ENCODE measurements at regions not wholly inside any gene's neighbourhood (a gene's known extent, or its start where the extent isn't known, plus 50 kb on each side); places are given as distances from the start of the nearest gene placed in this dataset.

DNA sequence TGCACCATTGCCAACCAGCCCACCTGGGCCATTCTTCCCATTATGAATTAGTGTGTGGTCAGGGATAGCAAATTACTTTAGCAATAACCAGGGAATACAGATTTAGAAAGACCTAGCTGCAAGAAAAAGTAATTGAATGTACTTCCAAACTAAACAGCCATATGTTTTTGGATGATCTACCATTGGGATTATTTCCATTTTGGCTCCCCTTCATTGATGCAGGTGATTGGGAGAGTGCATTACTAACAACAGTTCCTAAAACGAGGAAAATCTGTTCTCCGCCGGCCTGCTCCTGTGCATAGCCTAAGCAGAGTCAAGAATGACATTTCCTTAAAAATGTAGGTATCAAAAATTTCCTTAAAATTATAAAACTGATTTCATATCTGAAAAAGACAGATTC is 58.5 kb downstream of the MAIP1 start:
- no peak for DNase-seq

DNA sequence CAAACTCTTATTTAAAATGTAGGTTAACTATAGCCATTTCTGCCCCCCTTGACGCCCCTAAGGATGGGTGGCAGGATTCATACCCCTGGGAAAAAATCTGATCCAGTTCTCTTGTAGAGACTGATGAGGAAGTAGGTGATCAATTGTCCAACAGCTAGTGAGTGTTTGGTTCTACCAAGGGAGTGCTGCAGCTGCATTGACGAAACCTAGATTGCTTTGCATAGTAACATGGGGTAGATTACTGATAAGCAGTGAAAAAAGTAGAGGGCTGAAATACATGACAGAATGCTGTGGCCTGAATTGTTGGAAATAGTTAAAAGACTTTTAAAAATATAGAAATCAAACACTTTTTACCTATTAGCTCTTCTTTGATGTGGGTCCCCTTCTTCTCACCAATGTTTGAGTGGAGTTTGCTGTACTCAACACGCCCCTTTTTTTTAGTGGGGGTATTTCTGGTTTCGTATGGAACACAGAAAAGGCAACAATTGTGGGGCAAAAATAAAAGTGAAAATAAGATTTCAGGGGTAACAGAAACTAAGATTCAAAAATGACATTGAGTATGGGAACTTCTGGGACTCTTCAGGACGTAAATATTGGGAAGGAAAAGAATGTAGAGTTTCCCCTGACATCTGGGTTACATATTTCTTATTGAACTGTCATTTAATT is 66.2 kb downstream of the MAIP1 start:
- DNase-seq, result no peak

DNA sequence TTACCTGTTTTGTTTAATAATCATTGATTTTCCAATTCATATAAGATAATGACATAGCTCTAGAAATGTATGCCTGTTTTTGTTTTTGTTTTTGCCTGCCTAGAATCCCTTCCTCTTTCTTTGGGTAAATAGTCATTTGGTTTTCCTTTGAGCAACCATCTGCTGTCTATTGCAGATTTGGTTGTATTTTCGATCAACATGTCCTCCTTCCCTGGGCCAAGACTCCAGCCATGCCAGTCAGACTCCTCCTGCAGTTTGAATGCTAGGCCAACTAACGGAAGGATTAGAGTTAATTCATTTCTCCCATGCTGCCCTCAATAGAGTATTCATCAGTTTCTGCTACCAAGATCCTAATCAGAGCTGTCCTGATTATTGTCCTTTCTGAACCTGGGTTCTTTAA is 67.1 kb downstream of the MAIP1 start:
- no peak for DNase-seq

DNA sequence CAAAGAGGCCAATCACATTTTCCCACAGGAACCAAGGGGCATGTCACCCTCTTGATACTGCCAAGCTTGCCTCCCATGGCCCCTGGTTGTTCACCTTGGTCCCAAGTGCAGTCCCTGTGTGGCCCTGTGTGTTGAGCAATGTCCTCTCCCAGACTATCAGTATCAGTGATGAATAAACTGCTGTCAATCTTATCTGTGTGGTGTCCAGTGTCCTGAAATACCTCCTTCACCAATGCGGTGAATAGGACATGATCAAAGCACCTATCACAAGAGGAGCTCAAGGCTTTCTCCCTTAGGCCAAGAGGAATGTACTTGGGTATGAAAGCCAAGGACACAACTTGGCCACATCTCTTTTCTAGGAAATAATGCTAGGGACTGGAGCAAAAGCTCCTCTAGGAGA is 68.2 kb downstream of the MAIP1 start:
- no peak for DNase-seq

DNA sequence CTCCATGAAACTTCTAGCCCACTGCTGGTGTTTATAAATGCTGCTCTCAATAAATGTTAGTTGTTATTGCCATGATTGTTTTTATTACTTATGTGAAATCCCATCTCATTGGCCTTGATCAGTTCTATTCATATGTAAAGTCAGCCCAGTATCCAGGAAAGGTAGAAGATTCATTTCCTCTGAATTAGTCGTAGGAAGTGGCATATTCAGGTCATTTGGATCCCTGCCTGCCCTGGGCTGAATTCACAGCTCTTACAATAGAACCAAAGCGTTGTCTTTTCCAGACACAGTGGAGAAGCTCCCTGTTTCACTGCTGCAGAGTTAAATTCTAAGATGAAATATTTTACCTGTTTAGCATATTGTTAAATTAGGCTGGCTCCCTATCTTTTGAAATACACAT is 70.3 kb downstream of the MAIP1 start:
- no peak for DNase-seq

DNA sequence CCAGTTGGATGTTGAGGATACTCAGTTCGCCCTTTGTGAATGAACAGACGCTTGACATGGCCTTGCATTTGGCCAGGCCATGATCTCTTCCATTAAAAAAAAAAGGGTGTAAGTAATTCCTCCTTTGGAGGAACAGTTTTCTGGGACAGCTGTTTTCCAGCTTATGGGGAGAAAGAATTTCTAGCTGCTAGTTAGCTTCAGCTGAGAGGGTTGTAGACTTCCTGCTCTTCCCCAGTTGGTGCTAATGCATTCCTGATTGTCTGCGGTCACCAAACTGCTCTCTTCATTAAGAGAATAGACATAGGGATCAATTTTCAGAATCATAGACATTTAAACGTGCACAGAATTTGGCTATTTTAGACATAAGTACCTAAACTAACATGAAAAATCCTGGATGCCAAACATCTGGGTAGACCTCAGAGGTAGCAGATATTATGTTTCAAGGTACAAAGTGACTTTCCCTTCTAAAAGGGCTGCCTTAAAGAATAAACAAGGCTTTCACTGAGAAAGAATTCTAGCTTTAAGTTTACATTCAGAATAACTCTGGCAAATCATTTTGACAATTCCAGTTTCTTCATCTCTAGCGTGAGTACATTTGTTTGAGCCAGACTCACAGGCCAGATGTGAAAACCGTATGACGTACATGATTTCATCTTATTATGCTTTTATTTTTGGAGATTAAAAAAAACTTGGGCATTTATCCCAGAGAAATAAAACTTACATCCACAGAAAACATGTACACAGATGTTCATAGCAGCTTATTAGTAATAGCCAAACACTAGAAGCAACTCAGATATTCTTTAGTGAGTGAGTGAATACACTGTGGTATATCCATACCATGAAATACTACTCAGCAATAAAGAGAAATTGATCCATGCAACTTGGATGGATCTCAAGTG is 71.2 kb downstream of the MAIP1 start:
- DNase-seq, result no peak

DNA sequence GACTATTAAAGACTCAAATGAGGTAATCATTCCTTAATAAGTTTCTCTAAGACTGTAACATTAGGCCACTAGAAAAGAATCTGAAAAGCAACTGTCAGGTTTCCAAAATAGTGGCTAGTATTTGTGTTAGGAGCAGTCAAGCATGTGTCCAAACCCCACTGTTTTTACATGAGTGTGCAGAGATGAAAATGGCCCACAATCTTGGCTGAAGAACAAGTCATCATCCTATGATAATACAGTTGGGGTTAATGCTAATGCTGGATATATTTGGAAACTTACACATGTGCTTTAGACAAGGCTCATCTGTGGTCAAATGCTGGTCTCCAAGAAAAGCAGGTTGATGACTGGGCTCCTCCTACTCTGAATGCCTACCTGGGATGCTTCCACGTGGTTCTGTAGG is 73.6 kb downstream of the MAIP1 start:
- DNase-seq, result no peak

DNA sequence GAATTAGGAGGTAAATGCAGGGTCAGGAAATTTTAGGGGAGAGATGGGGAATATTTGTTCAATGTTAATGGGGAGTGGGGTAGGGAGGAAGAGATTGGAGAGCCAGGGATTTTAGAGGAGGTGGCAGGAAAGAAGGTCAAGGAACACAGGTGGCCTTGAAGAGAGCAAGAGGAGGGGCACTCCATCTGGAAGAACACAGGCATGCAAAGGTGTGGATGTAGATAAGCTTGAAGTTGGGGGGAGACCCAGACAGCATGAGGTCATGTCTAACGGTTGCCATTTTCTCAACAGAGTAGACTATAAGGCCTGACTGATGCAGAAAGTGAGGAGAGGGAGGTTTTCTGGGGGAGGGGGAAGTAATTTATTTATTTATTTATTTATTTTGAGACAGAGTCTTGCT is 77.5 kb downstream of the MAIP1 start:
- no peak for DNase-seq

DNA sequence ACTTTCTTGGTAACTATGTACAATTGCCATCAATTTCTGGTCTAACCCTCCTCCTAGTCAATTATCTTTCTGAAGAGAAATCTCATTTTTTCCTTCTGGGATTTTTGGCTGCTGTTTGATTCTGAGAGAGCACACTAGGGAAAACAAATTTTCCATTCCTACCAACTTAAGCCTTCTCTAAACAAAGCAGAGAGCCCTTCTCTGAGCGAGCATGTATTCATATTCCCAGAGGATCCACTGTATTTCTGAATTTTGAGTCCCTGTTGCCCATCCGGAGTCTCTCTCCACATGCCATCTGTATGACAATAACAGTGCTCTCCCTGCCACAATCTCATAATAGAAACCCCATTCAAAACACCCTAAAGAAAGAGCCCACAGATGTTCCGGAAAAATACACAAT is 78.5 kb downstream of the MAIP1 start:
- DNase-seq, result no peak

DNA sequence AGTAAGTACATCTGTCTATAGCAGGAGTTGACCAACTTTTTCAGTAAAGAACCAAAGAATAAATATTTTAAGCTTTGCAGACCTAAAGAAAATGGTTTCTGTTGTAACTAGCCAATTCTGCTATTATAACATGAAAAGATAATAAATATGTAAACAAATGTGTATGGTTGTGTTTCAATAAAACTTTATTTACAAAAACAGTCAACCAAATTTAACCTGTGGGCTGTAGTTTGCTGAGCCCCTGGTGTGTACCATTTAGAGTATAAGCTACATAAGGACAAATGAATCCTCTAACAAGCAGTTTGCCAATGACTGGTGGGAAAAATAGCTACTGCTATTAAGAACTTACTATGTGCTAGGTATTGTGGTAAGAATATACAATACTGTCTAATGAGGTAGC is 79.4 kb downstream of the MAIP1 start:
- DNase-seq, result no peak

DNA sequence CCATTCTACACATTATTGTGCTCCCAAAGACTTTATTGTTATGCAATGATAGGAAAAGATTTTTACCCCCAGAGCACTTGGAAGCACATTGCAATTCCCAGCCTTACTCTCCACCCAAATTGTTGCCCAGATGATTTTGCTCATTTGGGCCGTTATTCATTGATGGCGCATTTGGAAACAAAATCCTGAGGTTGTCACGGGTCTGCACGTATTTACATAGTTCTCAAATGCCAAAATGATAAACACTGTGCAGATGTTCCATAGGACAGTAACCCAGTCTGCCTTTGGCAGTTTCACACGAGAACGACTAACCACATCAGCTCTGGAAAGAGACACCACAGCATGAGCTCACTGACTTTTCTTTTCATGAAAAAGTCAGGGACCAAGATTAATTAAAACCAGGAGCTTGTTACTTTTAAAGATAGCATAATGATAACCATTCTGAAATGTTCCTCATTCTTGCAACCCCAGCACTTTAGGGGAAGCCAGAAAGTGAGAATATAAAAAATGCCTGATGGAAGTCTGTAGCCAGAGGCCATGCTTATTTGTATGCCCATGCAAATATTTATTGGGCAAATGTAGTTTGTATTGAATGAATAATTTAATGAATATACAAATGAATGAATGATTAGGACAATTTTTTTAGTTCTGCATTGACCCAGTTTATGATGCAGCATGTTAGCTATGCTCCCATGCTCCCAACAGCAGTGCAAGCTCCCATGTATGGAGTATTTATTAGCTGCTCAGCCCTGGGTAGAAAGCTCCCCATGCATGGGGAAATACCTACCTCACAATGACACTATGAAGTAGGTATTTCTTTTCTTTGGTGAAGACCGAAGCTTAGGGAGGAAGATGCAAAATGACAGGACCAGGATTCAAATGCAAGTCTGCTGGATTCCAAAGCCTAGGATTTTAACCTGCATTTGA is 84.6 kb downstream of the MAIP1 start:
- DNase-seq, result no peak

DNA sequence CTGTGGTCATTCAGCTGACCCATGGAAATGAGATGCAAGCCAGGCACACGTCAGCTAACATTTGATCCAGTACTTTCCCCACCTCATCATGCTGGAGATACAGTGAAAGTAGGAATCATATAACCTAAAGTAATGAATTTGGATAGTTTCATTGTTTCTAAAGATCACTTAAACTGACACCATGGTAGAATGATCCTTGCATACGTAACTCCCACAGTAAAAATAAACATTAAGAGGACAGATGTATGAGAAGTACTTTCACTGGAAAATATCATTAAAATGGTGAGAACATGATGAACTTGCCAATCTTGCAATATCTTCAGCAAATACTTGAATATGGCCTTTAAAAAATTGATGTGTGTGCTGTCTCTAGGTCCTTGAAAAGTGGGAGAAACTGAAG is 85.4 kb downstream of the MAIP1 start:
- no peak for DNase-seq

DNA sequence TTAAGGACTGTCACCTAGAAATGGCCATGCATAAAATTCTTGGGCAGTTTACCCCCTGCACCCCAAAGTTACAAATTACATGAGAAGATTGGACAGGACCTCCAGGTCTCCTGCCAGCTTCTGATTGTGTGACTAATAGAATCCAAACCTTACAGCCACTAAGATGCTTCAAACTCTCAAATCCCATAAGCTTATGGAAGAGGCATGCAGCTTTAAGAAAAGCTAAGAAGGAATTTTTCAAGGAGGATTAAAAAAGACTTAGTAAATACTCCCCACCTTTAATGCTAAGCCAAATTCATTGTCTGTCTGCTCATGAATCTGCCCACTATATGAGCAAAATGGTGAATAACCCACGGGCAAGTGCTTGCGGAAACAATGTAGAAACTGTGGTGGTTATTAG is 86.3 kb downstream of the MAIP1 start:
- no peak for DNase-seq

DNA sequence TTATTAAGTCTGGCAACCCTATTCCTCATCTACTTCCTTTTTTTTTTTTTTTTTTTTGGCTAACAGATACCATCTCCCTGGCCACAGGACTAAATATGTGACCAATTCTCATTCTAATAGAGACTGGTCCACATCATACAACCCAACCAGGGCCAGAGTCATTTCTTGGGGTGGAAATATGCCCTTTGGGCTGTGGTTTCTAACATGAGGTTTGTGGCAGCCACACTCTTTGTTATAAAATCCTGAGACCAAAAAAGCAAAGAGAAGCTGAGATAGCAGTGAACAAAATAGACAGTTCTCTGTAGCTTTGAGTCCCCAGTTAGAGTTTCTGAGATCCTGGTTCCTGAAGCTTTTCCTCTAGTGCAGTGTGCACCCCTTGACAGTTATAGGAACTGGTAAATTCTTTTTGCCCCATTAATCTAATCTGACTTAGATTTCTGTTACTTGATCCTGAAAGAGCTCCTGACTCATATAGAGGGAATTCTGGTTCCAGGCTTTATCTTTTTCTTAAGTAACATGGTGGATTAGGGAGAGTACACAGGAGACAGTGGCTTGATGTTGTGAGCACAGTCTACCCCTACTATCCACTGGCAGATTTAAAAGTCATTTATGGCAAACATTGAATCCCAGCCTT is 86.8 kb downstream of the MAIP1 start:
- DNase-seq, result peak; percentile 28

DNA sequence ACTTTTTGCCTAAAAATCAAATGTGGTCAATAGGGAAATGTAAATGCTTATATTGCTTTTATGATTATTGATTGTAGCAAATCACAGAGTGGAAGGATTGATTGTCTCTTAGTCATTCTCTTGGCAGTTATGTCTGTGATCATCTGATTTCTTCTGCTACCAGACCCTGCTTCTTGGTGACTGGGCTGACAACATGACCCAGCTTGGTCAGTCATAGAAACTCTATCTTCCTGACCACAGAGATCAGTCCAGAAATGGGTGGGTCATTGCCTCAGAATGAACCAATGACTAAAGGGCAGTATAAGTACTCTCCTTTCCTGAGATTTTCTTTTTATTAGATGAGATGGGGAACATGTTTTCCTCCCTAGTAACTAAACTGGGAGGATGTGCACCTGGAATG is 87.6 kb downstream of the MAIP1 start:
- peak; percentile 50 for DNase-seq

DNA sequence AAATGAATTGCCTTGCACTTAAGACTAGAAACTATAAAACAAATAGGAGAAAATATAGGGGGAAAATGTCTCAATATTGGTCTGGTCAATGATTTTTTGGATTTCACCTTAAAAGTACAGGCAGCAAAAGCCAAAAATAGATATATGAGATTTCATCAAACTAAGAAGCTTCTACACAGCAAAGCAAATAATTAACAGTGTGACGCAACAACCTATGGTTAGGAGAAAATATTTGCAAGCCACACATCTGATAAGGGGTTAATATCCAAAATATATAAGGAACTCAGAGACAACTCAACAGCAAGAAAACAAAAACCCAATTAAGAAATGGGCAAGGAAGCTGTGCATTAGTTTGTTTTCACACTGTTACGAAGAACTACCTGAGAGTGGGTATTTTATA is 89.1 kb downstream of the MAIP1 start:
- no peak for DNase-seq

DNA sequence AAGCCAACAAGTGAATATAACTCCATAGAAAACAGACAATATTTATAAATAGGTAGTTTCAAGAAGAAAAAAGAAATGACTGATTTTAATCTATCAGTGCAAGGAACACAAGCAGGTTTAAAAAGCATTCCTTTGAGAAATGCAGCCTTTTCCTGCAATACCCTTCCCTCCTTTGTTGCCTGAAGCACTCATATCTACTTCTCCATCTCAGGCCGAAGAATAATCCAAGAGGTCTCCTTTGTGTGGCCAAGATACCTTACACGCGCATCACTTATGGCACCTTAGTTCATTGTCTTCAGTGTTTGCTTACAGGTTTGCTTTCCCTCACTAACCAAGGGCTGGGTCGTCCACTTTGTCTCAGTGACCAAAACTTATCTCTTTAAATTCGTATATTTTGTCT is 93.0 kb downstream of the MAIP1 start:
- DNase-seq, result no peak

DNA sequence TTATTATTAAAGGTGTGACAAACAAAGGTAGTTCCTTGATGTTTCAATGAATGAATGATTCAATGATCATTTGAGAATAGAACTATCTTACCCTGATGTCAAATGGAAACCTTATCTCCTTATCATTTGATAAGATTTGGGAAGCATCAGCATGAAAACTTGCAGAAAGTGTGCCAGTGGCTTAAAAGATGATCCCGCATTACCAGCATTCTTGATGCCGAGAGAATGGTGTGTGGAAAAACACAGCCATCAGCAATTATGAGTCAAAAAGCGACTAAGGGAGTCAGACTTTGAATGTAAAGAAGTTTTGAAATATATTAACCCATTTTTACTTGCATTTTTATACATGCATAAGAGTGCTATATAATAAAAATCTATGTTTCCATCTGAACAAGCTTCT is 93.7 kb downstream of the MAIP1 start:
- no peak for DNase-seq

DNA sequence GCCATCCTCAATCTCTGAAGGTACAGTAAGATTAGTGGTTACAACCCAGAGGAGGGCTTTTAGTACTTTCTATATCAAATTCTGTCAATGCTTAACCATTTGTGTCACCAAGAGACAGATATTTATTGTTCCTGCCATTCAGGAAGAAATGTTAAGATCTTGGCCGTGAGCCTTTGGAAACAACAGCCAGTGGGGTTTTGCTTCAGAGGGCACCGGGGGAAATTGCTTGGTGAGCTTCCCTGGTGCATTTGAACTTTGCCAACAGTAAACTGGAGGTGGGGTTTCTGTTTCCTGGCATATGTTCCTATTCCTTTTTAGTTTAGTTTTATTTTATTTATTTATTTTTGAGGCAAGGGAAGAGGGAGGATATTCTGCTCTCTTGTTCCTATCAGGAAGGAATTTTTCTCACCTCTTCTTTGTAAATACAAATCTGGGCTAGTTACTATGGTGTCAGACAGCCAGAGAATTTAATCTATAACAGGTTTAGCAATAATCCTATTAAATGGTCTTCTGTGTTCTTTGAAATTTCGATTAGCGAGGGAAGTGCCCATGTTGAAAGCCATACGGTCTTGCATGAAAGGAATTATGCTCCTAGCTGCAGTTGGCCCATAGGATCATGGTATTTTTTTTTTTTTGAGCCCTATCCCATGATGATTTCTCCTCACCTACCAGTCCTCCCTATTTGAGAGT is 95.7 kb downstream of the MAIP1 start:
- no peak for DNase-seq

DNA sequence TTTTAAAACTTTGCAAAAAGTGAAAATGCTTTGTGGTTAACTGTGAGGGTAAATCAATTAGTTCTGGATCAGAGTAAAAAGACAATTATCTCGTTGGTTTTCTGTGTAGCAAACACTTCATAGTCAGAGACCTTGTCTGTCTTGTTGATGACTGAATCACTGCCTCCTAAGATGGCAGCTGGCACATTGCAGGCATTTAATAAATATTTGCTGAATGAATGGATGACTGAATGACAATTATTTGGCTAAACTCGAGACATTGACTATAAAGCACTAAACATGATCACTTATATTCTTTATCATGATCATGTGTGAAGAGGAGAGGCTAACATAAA is 96.2 kb downstream of the MAIP1 start:
- DNase-seq, result no peak

DNA sequence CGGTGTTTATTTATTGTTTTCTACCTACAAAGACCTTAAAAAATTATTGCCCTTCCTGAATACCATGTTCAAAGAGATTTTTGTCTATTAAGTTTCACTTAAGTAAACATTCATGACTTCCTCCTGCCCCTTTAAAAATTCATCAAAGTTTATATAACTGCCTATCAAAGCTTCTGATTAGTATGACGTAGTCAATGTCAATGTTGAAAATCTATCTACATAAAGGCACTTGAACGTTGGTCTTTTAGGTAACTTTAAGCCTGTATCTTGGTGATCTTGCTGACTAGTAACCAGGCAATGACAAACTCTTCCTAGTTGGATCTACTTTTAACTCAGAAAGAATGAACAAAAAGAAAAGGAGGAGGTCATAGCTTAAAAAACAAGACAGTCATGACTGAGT is 97.2 kb downstream of the MAIP1 start:
- no peak for DNase-seq

DNA sequence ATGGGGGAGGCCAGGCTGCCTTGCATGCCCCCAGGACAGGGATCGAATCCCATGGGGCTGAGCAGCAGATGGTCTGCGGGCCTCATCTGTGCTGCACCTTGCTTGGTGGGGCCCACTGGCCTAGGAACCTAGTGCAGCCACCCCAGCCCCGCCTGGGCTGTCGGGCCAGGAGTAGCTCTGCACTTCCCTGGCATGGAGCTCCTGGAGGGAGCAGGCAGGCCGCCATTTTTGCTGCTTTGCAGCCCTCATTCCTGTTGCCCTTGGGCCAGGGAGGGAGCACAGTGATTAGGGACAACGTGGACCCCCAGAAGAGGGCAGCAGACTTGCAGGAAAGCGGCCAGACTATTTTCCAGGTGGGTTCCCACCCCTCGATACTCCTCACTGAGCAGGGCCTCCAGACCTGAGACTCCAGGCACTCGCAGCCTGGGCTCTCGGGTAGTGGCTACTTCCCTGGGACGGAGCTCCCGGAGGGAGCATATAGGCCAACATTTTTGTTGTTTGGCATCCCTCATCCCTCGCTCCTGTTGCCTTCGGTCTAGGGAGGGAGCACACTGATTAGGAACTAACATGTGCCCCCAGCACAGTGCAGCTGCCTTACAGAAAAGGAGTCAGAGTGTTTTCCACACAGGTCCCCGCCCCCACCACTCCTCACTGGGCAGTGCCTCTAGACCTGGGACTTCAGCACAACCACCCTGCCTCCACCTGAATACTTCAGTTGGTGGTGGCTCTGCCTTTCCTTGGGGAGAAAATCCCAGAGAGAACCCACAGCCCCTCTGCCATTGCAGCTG is 99.5 kb downstream of the MAIP1 start:
- DNase-seq, result no peak

Data from MV-4-11 (cell line).